ENCODE measurements at regions not wholly inside any gene's neighbourhood (a gene's known extent, or its start where the extent isn't known, plus 50 kb on each side); places are given as distances from the start of the nearest gene placed in this dataset.

DNA sequence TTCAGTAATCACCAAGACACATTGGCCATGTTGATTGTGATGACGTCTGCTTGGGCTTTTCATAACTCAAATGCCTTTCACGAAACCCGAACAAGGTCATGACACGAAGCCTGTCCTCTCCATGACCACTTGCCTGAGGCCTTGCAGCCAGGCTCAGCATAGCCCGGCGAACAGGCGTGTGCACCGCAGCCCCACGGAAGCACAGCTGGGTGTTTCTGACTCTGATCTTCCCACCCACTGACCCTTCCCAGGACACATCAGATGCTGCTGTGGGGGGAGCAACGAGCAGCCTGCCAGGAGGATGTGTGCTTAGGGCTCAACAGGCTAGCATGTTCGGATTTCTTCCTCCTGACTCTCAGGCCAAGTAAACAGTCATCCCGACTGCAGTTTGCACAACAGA lies 369.4 kb upstream of the SALL3 start:
- no peaks in the 10 kb centered on the region for H3K36me3 ChIP-seq (ENCODE audit: insufficient read depth, low read length)
- no TSS peak for BruUV-seq (replicated peaks)
- TF ChIP-seq, protein P1, sequence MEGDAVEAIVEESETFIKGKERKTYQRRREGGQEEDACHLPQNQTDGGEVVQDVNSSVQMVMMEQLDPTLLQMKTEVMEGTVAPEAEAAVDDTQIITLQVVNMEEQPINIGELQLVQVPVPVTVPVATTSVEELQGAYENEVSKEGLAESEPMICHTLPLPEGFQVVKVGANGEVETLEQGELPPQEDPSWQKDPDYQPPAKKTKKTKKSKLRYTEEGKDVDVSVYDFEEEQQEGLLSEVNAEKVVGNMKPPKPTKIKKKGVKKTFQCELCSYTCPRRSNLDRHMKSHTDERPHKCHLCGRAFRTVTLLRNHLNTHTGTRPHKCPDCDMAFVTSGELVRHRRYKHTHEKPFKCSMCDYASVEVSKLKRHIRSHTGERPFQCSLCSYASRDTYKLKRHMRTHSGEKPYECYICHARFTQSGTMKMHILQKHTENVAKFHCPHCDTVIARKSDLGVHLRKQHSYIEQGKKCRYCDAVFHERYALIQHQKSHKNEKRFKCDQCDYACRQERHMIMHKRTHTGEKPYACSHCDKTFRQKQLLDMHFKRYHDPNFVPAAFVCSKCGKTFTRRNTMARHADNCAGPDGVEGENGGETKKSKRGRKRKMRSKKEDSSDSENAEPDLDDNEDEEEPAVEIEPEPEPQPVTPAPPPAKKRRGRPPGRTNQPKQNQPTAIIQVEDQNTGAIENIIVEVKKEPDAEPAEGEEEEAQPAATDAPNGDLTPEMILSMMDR (conservative IDR thresholded peaks at IDR 0.05; ENCODE audit: low read length): no peak
- no peak for TF ChIP-seq EZH2phosphoT487 (IDR thresholded peaks at IDR 0.05; ENCODE audit: borderline replicate concordance, low read depth, low read length)
- no peaks in the 10 kb centered on the region for H3K4me1 ChIP-seq (ENCODE audit: insufficient read depth, low read length, poor library complexity, severe bottlenecking)
- POLR2A ChIA-PET: no interaction called here
- intact Hi-C loops (cut with micrococcal nuclease; ENCODE audit: unreplicated experiment): no loop called here
- H2AFZ ChIP-seq (ENCODE audit: low read length): no peak overlapping the region
- no peaks in the 10 kb centered on the region for H4K20me1 ChIP-seq (ENCODE audit: insufficient read depth, low read length)
- CTCF ChIA-PET (ENCODE audit: unreplicated experiment): no interaction called here
- no peaks in the 10 kb centered on the region for H3K9me3 ChIP-seq (ENCODE audit: low read length)
- H3K79me2 ChIP-seq (ENCODE audit: insufficient read depth, low read depth, low read length): no peaks in the 10 kb centered on the region
- H3K27ac ChIP-seq (ENCODE audit: low read depth, low read length, poor library complexity, severe bottlenecking): no peak overlapping the region
- DNase-seq (ENCODE audit: low spot score): no peak
- H3K9me2 ChIP-seq (ENCODE audit: insufficient read depth, low read length): no peaks in the 10 kb centered on the region
- no peak overlapping the region for H3K4me3 ChIP-seq (ENCODE audit: low read depth, low read length, poor library complexity, severe bottlenecking)
- no peak overlapping the region for H3K4me2 ChIP-seq (ENCODE audit: low read length)

DNA sequence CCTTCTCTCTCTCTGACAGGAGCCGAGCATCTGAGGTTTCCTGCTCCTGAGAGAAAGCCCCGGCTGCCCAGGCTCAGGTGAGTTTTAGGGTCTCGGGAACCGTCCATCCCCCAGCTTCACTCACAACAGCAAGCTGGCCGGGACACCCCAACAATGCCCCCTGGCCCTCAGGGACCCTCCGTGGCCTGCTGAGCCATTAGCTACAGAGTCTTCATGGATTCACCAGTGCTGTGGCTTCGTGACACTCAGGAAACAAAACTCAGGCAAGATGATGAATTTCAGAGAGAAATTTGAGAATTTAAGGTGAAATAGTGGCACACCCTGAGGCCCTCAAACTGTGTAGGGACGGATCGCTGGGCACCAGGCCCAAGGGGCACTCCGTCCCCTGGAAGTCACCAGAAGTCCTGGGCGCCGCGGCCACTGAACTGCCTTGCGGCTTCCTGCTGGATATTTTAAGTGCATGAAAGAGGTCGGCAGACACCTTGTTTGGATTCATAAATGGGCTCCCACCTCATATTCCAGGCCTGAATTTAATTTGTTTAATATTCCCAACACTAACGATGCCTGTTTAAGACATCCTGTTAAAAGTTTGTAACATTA lies 368.3 kb upstream of the SALL3 start:
- Histone ChIP-seq H3K4me3 (ENCODE audit: low read depth, low read length, poor library complexity, severe bottlenecking) (no peak overlapping the region), H3K9me2 (ENCODE audit: insufficient read depth, low read length) (no peaks in the 10 kb centered on the region), H3K4me1 (ENCODE audit: insufficient read depth, low read length, poor library complexity, severe bottlenecking) (no peaks in the 10 kb centered on the region), H3K9me3 (ENCODE audit: low read length) (no peaks in the 10 kb centered on the region), H2AFZ (ENCODE audit: low read length) (no peak overlapping the region), H3K79me2 (ENCODE audit: insufficient read depth, low read depth, low read length) (no peaks in the 10 kb centered on the region), H3K36me3 (ENCODE audit: insufficient read depth, low read length) (no peaks in the 10 kb centered on the region), H3K4me2 (ENCODE audit: low read length) (no peak overlapping the region), H3K27ac (ENCODE audit: low read depth, low read length, poor library complexity, severe bottlenecking) (no peak overlapping the region), H4K20me1 (ENCODE audit: insufficient read depth, low read length) (no peaks in the 10 kb centered on the region)
- BruUV-seq (replicated peaks): no TSS peak
- CTCF ChIA-PET (ENCODE audit: unreplicated experiment): no interaction called here
- POLR2A ChIA-PET: no interaction called here
- intact Hi-C loops (cut with micrococcal nuclease; ENCODE audit: unreplicated experiment): no loop called here
- TF ChIP-seq, protein P1 (conservative IDR thresholded peaks at IDR 0.05; ENCODE audit: low read length): no peak
- no peak for TF ChIP-seq EZH2phosphoT487 (IDR thresholded peaks at IDR 0.05; ENCODE audit: borderline replicate concordance, low read depth, low read length)
- DNase-seq (ENCODE audit: low spot score): no peak

DNA sequence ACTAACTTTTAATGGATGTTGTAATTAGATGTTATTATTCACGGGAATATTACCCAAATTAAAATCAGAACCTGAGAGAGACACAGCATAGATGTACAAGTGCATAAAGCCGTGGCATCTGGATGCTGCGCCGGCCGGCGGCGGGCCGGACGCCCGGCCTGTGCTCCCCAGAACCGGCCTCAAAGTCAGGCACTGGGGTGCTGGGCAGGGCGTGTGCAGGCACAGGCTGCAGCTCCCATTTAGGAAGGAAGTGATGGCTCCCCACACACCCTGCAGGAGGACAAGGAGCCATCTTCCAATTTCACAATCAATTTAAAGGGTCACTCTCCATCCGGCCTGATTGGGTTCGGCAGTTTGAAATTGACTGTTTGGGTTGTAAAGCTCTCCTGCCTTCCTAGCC lies 367.7 kb upstream of the SALL3 start:
- DNase-seq (ENCODE audit: low spot score): no peak
- BruUV-seq (replicated peaks): no TSS peak

More for the DNA sequence above, 367.7 kb upstream of the SALL3 start:
- H4K20me1 ChIP-seq (ENCODE audit: insufficient read depth, low read length): no peaks in the 10 kb centered on the region
- intact Hi-C loops (cut with micrococcal nuclease; ENCODE audit: unreplicated experiment): no loop called here
- POLR2A ChIA-PET: no interaction called here
- H3K36me3 ChIP-seq (ENCODE audit: insufficient read depth, low read length): no peaks in the 10 kb centered on the region
- no peaks in the 10 kb centered on the region for H3K9me3 ChIP-seq (ENCODE audit: low read length)
- CTCF ChIA-PET (ENCODE audit: unreplicated experiment): no interaction called here
- H3K27ac ChIP-seq (ENCODE audit: low read depth, low read length, poor library complexity, severe bottlenecking): no peak overlapping the region
- no peak overlapping the region for H3K4me2 ChIP-seq (ENCODE audit: low read length)
- TF ChIP-seq, protein P1 (conservative IDR thresholded peaks at IDR 0.05; ENCODE audit: low read length): no peak
- no peak for TF ChIP-seq EZH2phosphoT487 (IDR thresholded peaks at IDR 0.05; ENCODE audit: borderline replicate concordance, low read depth, low read length)
- no peaks in the 10 kb centered on the region for H3K79me2 ChIP-seq (ENCODE audit: insufficient read depth, low read depth, low read length)
- no peaks in the 10 kb centered on the region for H3K4me1 ChIP-seq (ENCODE audit: insufficient read depth, low read length, poor library complexity, severe bottlenecking)
- no peaks in the 10 kb centered on the region for H3K9me2 ChIP-seq (ENCODE audit: insufficient read depth, low read length)
- H2AFZ ChIP-seq (ENCODE audit: low read length): no peak overlapping the region
- H3K4me3 ChIP-seq (ENCODE audit: low read depth, low read length, poor library complexity, severe bottlenecking): no peak overlapping the region
